Cardiac septum (tissue), 1 donor: ENCODE measurements at regions not wholly inside any gene's neighbourhood (a gene's known extent, or its start where the extent isn't known, plus 50 kb on each side); places are given as distances from the start of the nearest gene placed in this dataset.

Experiments
- DNase-seq: peaks from one replicate; pipeline ENCODE4 v3.0.0-alpha.2; 2020; ENCODE audit warnings: low spot score
- intact Hi-C: fragments of 100-400 bp; cut with DNase I; formaldehyde crosslinking; loops from one replicate; pipeline ENCODE4 v1.14.0; 2022
- donor health status: DM: no; HTN: no; CAD: no.

DNA sequence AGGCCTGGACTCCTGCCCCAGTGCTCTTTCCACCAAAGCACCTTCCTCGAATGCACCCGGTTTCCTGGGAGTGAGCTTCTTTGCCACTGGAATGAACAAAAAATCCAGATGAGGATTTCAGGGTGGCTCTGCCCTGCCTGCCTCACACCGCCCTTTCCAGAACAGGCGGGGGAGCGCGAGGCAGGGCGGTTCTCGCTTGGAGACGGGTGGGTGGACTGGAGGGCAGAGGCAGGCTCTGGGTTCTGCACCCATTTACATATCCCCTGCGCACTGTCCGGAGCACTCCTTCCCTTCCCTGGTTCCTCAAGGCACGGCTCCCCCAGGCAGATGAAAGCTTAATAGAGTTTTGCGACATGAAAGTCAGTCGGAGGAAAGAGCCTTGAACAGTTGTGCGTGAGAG, 69.7 kb upstream of the DLK1 start:
- no peak for DNase-seq
- intact Hi-C loops: no loop called here

- intact Hi-C loops: no loop called here
- no peak for DNase-seq
These were observed 68.9 kb upstream of the DLK1 start for GRCh38 chr14:100657780-100658179.

GRCh38 chr14:100658181-100658886, 68.4 kb upstream of the DLK1 start:
- no peak for DNase-seq
- intact Hi-C loops: no loop called here

DNA sequence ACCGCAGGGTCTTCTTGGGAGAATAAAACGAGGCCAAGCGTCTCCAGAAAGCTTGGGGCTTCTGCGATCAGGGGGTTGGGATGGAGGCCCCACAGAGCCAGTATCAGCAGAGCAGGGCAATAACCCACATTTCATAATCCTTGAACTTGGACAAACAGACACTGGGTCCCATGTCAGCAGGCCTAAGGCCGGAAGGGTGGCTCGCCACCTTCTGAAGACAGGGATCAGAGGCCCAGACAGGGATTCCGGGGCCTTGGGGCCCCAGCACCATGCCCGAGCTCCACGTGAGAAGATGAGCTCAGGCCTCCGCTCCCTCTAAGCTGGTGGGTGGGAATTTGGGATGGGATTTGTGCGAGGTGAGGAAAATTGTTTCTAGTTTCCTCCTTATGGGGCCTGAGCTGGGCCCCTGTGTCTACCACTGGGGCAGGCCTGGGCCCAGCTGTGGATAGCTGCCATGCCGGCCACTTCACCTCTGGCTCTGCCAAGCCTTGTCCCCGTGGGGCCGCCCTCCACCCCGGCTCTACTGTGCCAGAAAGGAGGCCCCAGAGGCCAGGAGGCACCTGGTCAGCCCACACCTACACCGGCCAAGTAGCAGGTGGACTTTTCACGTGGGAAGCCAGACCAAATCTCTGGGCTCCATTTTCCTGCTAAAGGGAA, 67.2 kb upstream of the DLK1 start:
- no peak for DNase-seq

GRCh38 chr14:100660498-100660881, 66.2 kb upstream of the DLK1 start:
- intact Hi-C loops: loop anchor here (5.0 kb wide), 1 partner anchor 967 kb away; no protein-coding TSS in a partner anchor
- no peak for DNase-seq

More for the DNA sequence above, 67.2 kb upstream of the DLK1 start:
- intact Hi-C loops: loop anchor here (5.0 kb wide), 1 partner anchor 968 kb away; no protein-coding TSS in a partner anchor

DNA sequence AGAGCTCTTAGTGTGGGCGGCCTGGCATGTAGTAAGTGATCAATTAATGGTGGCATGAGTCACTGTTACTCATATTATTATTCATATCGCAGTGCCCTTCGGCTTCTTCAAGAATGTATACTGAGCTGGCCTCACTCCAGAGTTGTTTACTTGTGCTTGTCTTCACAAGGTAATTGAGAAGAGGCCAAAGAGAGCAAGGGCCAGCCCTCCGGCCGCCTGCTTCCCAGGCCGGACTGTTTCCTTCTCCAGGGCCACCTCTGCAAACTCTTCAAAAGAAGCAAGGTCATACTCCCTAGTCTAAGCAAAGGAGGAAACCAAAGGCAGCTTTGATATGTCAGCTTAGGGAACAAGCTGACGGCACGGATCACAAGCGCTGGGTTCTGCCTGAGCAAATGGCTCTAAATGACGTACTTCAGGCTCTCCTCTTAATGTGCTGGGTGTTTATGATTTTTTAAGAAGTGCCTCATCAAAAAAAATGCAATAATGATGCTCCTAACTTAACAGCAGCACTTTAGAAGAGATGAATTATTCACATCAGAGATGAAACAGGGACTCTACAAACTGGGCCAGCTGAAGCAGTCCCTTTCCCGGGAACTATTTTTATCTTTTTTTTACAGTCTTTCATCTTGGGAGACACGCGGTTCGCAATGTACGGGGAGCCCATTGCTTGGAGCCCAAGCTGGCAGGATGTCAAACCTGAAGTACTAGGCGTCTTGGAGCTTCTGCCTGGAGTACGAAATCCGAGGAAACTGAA, 65.6 kb upstream of the DLK1 start:
- DNase-seq: no peak
- intact Hi-C loops: loop anchor here (5.0 kb wide), 1 partner anchor 966 kb away; no protein-coding TSS in a partner anchor

DNA sequence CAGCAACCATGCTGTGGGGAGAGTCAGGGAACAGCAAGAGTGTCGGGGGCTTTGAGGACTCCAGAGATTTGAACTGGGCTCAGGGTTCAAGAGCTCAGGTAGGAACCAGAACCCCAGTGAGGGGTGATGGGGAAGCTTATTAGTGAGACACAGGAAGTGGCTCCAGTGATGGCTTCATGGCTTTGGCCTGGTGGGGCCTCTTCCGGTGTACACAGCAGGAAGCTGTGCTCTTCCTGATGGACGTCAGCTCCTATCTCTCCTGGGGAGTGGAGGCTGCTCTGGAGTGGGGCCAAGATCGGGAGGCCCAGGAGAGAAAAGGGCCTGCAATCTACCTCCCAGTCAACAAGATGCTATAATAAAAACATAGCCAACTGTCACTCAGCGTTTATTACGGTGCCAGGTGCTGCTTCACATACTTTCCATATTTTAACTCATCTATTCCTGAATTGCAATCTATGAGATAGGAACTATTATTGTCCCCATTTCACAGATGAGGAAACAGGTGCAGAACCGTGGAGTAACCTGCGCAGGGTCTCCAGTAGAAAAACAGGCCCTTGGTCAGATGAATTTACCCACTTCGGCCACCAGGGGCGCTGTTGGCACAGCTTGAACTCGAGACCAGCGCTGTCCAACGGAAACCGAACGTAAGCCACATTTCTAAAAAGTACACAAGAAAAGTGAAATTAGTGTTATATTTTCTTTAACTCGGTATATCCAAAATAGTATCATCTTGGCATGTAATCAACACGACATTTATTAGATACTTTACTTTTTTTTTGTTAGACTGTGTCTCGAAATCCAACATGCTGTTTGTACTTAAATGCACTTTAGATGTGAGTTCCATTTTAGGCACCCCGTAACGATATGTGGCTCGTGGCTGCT, 63.6 kb upstream of the DLK1 start:
- intact Hi-C loops: loop anchor here (5.0 kb wide), 1 partner anchor 964 kb away; no protein-coding TSS in a partner anchor
- DNase-seq: no peak

DNA sequence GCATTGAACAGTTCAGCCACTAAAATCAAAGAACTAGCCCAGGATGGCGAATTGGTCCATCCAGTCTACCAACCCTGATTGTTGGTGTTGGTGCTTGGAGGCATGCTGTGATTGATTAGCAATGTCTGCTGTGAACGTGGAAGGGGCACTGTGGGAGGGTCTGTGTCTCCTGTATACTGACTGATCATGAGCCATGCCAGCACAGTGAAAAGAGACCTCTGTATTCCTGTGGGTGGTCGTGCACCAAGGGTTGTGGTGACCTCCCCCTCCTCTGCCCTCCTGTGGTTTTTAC, 63.0 kb upstream of the DLK1 start:
- no peak for DNase-seq
- intact Hi-C loops: loop anchor here (5.0 kb wide), 1 partner anchor 964 kb away; no protein-coding TSS in a partner anchor

- no peak for DNase-seq
- intact Hi-C loops: loop anchor here (5.0 kb wide), 1 partner anchor 963 kb away; no protein-coding TSS in a partner anchor
These were observed 62.5 kb upstream of the DLK1 start for GRCh38 chr14:100664231-100664630.

DNA sequence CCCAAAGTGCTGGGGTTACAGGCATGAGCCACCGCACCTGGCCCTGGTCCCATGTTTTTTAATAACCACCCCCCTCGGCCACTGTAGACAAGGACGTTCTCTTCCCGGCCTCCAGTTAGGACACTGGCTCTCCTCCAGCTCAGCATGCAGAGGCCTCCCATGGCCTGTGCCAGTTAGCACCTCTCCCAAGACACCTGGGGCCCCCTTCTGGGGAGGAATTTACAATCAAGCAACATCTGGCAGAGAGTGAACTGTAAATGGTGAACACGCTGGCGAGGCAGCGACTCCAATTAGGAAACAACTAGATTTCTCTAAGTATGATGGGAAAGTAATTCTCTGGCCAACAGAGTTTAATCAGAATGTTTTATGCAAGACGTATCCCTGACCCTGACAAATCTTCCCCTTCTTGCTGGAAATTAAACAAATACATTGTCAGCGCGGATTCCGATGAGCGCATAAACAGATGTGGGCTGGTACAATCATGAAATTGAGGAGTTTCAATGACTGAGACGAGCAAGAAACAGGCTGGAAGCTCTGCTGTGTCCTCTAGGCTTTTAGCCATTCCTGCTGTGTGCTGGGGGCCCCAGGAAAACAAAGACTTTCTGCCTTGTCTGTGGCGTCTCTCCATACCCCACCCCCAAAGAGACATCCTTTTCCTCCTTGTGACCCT, 61.7 kb upstream of the DLK1 start:
- DNase-seq: no peak

GRCh38 chr14:100665511-100666032, 61.1 kb upstream of the DLK1 start:
- no peak for DNase-seq
- intact Hi-C loops: no loop called here

More for the DNA sequence above, 61.7 kb upstream of the DLK1 start:
- intact Hi-C loops: loop anchor here (5.0 kb wide), 1 partner anchor 962 kb away; no protein-coding TSS in a partner anchor

DNA sequence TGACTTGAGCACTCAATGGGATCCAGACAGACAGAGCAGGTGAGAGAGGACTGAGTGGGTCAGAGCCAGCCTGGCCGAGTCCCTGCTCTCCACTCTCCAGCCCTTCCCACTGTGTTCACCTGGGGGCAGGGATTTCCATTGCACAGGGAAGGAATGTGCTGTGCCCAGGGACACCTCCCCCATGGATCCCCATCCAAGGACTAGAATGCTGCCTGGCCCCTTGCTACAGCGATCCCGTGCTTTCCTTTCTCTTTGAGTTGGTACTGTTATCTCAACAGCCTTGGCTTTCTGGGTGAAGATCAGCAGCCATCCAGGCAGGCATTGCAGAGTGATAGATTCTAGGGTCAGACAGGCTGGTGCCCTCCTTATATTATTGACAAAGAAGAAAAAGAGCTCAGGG, 60.3 kb upstream of the DLK1 start:
- intact Hi-C loops: no loop called here
- no peak for DNase-seq

- intact Hi-C loops: no loop called here
These were observed 59.8 kb upstream of the DLK1 start for GRCh38 chr14:100666851-100667250.

DNA sequence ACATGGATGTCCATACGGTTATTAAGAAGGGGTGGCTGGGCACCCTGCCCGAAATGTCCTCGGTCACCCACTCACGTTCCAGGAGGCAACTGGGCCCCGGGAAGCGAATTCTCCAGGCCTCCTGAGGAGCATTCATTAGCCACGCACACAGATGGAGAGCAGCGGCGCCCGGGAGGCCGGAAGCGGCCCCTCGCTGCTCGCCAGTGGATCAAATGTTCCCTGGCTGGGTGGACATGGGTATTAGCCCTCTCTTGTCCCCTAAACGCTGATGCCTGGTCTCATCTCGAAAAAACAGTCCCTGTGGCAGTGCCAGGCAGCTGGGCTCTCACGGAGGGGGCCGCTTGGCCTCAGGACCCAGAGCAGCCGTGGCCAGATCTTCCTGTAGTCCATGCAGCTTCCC, 59.0 kb upstream of the DLK1 start:
- DNase-seq: no peak
- intact Hi-C loops: no loop called here

More at GRCh38 chr14:100666851-100667250, 59.8 kb upstream of the DLK1 start:
- DNase-seq: no peak

- DNase-seq: no peak
- intact Hi-C loops: no loop called here
These were observed 58.3 kb upstream of the DLK1 start for GRCh38 chr14:100668352-100668751.

DNA sequence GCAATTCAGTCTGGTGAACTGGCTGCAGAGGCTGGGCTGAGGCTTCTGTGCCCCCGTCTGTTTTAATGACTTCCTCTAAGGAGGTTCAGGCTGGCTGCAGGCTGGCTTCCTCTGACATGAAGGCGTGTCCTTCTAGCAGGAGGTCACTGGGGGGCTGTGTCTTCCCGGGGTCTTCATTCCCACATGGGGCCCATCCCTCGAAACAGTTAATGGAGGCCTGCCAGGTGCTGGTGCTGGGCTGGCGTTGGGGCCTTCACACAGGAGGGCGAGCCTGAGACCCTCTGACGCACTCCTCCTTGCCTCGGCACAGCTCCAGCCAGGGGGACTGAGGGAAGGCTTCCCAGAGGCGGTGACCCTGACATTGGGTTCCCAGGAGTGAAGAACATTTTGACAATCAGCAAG, 57.7 kb upstream of the DLK1 start:
- intact Hi-C loops: no loop called here
- no peak for DNase-seq

GRCh38 chr14:100669468-100669867, 57.2 kb upstream of the DLK1 start:
- intact Hi-C loops: no loop called here
- no peak for DNase-seq

DNA sequence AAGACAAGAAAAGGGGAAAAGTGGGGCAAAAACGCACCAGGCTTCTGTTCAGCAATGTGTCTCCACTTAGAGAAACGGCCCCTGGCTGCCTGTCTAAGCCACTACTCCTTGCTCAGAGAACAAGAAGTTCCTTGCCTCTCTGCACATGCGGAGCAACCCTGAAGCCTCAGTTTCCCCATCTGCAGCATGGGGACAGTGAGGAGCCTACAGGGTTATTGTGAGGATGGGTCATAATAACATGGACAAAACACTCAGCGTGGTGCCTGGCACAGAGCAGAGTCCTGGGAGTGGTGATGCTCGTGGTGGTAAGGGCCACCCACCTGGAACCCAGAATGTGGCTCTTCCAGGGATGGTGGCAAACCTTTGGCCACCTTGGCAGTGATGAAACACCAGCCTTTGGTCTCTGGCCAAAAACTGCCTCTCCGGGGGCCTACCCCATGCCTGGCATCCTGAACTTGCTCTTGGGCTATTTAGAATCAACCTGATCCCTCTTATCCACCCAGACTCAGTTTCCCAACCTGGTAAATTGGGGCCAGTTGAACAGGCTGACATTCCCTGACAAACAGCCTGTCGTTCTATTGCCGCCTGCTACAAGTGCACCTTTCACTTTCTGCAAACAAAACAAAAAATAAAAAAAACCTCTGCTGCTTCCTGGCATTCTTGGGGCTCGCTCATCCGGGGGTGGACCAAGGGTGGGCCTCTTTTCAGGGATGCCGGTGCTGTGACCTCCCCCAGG, 56.5 kb upstream of the DLK1 start:
- intact Hi-C loops: no loop called here
- DNase-seq: no peak
